ENCODE measurements at regions not wholly inside any gene's neighbourhood (a gene's known extent, or its start where the extent isn't known, plus 50 kb on each side); places are given as distances from the start of the nearest gene placed in this dataset.

DNA sequence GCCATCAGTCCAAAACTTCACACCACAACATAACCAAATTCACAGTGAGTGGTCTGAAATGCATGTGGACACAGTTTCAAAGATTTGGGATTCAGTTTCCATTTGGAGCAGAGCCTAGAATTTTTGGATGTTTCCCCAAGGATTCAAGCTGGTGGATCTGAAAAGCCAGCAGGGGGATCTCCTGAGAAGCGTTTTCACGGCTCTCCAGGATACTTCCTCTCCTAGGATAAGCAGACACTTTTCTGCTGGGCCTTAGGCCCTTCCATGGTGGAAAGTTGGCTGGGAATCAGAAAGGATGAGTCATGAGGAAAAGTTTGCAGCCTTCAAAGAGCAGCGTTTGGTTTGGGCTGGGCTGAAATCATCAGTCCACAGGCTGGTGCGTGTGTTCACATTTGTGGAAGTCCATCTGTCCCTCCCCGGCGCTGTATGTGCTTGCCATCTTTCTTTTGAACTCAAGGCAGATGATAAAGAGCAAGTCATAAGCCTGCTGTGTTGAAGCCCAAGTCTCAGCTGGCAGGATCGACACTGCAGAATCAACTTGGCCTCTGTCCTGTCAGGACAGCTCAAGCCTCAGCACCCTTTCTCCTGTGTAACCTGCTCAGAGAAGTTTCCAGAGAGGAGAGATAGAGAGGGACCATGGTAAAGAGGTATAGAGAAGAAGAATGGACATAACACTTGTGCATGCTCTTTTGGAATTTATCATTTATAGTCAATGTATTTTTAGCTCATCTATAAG is 152.6 kb upstream of the MSX2 start (continued):
- TF ChIP-seq YY1 (IDR thresholded peaks at IDR 0.05; ENCODE audit: extremely low read depth, insufficient replicate concordance, low read depth, low read length) = no peak
- no peak for TF ChIP-seq ZNF274 (IDR thresholded peaks at IDR 0.05; ENCODE audit: low read depth, low read length)
- no peak for TF ChIP-seq EZH2 (IDR thresholded peaks at IDR 0.05)
- TF ChIP-seq RAD21 (IDR thresholded peaks at IDR 0.05; ENCODE audit: low read depth) = peak; percentile 64

DNA sequence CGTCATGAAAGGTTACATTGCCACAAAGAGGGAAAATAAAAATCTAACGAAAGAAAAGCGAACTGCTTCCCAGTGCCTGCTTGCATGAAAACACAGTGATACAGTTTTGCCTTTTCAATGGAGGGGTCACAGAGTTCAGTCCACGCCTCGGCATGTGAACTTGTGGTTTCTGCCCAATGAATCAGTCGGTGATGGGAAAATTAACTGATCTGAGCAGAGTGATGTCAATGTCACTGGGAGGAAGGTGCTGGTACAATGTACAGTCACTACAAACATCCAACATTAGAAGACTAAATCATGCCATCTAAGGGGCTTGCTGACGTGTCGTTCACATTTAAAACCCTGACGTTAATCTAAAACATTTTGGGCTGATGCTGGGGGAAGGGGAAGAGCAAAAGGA is 151.8 kb upstream of the MSX2 start:
- intact Hi-C loops (cut with micrococcal nuclease) = no loop called here
- ChIA-PET POLR2A (no interaction called here), CTCF (interaction anchor here (1.2 kb wide), 1 partner anchor 153 kb away, joined by 4 read pairs; no protein-coding TSS in a partner anchor), RAD21 (ENCODE audit: low non-redundant PET in 1 of 2, low total read pairs in 2 of 2, uncharacterized antibody in 2 of 2, unreplicated experiment in 2 of 2) (interaction anchor here in 1 of 2 experiments (1.4 kb wide), 1 partner anchor 40 kb away, joined by 3 read pairs; no protein-coding TSS in a partner anchor)
- no peak overlapping the region for H3K27ac ChIP-seq (ENCODE audit: low read depth, low read length)
- no peak overlapping the region for H3K9ac ChIP-seq (ENCODE audit: low read length)
- ATAC-seq (no peak), DNase-seq (ENCODE audit: low read depth, low spot score) (no peak)
- peaks cover 23 to 29% of the 10 kb centered on the region in 2 experiments for H3K4me1 ChIP-seq (ENCODE audit: control insufficient read depth in 1 of 2, insufficient read depth in 2 of 2, low read length in 2 of 2)
- BruUV-seq (replicated peaks) = no TSS peak
- H3K9me2 ChIP-seq (ENCODE audit: insufficient read depth) = no peaks in the 10 kb centered on the region
- peak overlapping the region; percentile 58 for H3K4me2 ChIP-seq (ENCODE audit: low read length)
- H3K9me3 ChIP-seq (ENCODE audit: control insufficient read depth in 1 of 2, insufficient read depth in 1 of 2, low read depth in 1 of 2, low read length in 2 of 2) = no peaks in the 10 kb centered on the region
- H2AFZ ChIP-seq (ENCODE audit: low read depth, low read length, poor library complexity, severe bottlenecking) = peak overlapping the region; percentile 17
- H3K27me3 ChIP-seq (ENCODE audit: insufficient read depth, low read length) = peaks cover 5% of the 10 kb centered on the region; the same call in 1 of the 2 replicates
- H3K36me3 ChIP-seq (ENCODE audit: control insufficient read depth in 1 of 2, insufficient read depth in 2 of 2, low read length in 2 of 2) = no peaks in the 10 kb centered on the region
- no peak overlapping the region for H3K4me3 ChIP-seq (replicated peaks in 1 of 2; ENCODE audit: low read depth in 1 of 2, low read length in 2 of 2)
- no peaks in the 10 kb centered on the region for H4K20me1 ChIP-seq (ENCODE audit: insufficient read depth)
- no peaks in the 10 kb centered on the region for H3K79me2 ChIP-seq (ENCODE audit: insufficient read depth, low read length)
- TF ChIP-seq SP1 (IDR thresholded peaks at IDR 0.05; ENCODE audit: low read depth) (no peak), CBX3 (IDR thresholded peaks at IDR 0.05; ENCODE audit: low read depth) (no peak), CEBPB (IDR thresholded peaks at IDR 0.05; ENCODE audit: low read depth) (no peak), SRF (IDR thresholded peaks at IDR 0.05; ENCODE audit: low read depth) (no peak), ZNF274 (IDR thresholded peaks at IDR 0.05; ENCODE audit: low read depth, low read length) (no peak), FOSL1 (IDR thresholded peaks at IDR 0.05; ENCODE audit: low read depth) (no peak), EZH2 (IDR thresholded peaks at IDR 0.05) (no peak)
- TF ChIP-seq, protein P1, sequence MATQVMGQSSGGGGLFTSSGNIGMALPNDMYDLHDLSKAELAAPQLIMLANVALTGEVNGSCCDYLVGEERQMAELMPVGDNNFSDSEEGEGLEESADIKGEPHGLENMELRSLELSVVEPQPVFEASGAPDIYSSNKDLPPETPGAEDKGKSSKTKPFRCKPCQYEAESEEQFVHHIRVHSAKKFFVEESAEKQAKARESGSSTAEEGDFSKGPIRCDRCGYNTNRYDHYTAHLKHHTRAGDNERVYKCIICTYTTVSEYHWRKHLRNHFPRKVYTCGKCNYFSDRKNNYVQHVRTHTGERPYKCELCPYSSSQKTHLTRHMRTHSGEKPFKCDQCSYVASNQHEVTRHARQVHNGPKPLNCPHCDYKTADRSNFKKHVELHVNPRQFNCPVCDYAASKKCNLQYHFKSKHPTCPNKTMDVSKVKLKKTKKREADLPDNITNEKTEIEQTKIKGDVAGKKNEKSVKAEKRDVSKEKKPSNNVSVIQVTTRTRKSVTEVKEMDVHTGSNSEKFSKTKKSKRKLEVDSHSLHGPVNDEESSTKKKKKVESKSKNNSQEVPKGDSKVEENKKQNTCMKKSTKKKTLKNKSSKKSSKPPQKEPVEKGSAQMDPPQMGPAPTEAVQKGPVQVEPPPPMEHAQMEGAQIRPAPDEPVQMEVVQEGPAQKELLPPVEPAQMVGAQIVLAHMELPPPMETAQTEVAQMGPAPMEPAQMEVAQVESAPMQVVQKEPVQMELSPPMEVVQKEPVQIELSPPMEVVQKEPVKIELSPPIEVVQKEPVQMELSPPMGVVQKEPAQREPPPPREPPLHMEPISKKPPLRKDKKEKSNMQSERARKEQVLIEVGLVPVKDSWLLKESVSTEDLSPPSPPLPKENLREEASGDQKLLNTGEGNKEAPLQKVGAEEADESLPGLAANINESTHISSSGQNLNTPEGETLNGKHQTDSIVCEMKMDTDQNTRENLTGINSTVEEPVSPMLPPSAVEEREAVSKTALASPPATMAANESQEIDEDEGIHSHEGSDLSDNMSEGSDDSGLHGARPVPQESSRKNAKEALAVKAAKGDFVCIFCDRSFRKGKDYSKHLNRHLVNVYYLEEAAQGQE (IDR thresholded peaks at IDR 0.05; ENCODE audit: low read depth) = no peak

Measured in HCT116 (cell line).